NCI-H1436 (cell line): ENCODE measurements at regions not wholly inside any gene's neighbourhood (a gene's known extent, or its start where the extent isn't known, plus 50 kb on each side); places are given as distances from the start of the nearest gene placed in this dataset.
"Not testable (repeated sequence)": the region's sequence is repeated elsewhere in the genome, so short reads cannot be mapped to it uniquely, and the experiment has no call there.

Source experiments
- DNase-seq: peaks from one replicate; lab custom pipeline; 2025; lab: John Stamatoyannopoulos, UW

DNA sequence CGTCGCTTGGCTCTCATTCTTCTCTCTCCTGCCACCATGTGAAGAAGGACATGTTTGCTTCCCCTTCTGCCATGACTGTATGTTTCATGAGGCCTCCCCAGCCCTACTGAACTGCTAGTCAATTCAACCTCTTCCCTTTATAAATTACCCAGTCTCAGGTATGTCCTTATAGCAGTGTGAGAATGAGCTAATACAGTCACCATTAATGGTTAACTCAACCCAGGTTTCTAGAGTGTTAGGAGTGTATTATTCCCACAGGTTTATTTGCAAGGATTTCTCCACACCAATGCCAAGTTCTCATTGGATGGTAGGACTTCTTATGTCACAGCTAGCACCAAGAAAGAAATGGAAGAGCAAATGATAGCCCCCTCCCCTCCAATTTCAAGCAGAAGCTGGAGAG is 71.9 kb downstream of the DYNAP start:
- DNase-seq = no peak

DNA sequence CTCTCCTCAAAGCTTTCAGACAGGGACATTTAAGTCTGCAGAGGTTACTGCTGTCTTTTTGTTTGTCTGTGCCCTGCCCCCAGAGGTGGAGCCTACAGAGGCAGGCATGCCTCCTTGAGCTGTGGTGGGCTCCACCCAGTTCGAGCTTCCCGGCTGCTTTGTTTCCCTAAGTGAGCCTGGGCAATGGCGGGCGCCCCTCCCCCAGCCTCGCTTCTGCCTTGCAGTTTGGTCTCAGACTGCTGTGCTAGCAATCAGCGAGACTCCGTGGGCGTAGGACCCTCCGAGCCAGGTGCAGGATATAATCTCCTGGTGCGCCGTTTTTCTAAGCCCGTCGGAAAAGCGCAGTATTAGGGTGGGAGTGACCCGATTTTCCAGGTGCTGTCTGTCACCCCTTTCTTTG is 78.7 kb downstream of the DYNAP start:
- DNase-seq = not testable (repeated sequence)

DNA sequence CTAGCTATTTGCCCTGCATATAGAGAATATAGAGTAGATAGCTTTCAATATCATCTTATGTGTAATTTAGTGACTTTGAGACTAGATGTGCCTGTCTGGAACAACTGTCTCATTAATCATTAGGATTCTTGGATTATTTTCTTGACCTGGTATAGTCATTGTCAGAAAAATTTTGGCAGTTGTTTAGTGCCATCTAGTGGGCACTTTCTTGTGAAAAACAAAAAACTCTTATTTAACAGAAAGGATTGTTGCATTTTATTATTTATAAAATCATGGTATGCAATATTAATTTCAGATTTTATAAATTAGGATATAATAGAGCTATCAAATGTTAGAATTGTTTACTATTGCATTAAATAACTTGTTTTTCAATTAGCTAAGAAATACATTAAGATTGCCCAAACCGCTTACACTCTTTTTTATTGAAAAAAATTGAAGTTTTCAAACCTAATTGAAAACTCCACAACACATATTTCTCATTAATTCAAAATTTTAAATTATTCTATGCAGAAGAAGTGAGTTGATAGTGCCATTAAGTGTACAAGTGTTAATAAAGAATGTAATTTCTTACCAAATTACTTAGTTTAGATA is 80.3 kb downstream of the DYNAP start:
- peak; percentile 3 for DNase-seq

DNA sequence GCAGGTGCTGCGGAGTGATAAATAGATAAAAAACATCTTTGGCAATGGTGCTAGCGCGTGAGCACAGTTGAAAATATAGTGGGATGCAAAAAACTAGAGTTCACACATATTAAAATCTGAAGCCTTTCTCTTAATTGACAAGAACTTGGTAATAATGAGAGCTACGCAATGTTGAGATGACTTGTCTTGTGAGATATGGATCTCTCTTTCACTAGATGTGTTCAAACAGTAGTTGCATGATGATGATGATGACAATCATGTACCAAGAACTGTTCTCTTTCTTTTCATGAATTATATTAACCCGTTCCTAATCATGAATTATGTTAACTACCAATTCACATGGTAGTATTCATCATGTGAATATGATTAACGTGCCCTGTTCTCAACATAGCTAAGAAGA is 81.1 kb downstream of the DYNAP start:
- no peak for DNase-seq

DNA sequence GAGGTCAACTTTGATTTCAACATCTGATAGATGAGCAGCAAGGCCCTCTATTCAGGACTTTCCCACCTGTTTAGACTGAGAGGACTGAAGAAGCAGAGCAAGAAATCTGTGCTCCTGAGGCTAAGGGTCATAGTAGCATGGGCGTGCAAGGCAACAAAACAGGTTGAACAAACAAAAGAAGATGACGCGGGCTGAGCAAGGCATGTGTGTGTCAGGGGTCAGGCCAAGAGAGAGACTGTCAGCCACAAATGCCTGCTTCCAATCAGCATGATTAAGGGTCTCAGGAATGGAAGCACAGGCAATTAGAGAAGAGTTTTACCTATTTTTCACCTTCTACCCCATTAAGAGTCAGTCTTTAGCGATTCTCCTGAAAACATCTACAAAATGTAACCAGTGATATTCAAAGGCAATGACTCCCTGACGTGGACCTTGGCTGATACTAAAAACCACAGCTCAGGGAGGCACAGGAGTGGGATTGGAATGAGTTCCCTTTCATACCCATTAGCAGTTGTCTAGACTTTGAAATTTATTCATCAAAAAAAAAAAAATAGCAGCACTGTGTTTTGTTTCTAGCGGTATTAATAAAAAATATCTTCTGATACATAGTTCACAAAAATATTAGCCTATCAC is 81.9 kb downstream of the DYNAP start:
- DNase-seq = no peak

DNA sequence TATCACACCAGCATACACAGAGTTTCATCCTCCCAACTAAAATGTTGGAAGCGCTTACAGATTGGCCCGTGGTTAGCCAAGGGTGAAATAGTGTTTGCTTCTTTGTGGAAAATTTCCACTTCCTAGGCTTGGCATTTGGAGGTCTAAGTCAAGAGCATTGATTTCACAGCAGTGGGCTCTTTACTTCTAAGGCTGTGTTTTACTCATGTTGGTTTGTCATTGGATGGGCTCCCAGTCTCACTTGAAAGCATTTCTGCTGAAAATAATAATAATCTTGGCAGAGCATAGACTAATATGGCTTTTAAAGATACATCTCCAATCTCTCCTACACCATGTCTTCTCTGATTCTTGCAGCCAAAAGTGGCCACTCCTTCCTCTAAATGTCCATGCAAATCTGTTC is 82.9 kb downstream of the DYNAP start:
- DNase-seq = no peak

DNA sequence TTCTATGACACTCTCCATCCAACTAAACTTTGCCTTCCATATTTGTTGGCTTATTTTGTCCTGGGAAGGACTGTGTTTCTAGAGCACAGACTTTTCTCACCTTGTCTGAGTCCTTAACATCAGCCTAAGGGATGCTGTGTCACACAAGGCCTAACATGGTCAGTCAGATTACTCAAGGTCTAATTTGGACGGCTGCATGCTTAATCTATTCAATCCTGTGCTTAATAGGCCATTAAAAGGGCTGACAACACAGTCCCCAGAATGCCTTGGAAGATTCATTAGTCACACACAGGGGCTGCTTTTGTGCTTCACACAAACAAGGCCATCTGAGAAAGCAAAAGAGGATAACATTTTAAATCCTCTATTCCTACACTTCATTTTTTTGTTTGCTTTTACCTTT is 84.0 kb downstream of the DYNAP start:
- no peak for DNase-seq

DNA sequence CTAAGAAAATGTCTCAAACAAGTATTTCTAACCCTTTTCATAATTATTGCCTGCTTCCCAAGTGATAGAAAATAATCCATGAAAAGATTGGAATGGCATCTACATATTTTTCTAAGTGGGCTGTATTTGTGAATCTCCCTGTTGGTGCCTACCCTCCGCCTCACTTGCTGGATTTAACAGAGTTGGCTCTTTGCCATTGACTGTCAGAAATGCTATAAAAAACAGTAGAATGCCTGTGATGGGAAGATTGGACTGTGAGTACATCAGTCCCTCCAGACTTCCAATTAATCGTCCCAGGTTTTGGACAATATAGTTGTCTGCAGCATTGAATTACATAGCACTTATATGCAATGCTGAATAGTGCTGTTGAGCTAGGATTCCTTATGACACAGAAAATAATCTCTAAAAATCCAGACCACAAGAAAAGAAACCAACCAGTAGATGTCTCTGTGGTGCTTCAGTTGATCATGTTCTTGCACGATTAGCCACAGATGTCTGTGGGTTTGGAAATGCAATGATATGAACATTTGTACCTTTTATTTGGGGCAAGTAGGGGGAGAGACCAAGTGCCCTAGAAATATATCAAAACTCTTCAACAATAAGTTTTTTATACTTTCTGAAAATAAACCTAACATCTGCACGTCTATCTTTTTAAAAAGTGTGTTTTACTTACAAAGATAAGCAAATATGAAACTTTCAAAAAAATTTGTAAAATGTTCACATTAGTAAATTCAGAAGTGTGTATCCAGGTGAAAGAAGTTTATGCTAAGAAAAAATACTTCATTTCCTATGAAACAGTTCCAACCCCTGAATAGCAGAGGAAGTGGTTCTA is 88.5 kb downstream of the DYNAP start:
- DNase-seq = no peak

DNA sequence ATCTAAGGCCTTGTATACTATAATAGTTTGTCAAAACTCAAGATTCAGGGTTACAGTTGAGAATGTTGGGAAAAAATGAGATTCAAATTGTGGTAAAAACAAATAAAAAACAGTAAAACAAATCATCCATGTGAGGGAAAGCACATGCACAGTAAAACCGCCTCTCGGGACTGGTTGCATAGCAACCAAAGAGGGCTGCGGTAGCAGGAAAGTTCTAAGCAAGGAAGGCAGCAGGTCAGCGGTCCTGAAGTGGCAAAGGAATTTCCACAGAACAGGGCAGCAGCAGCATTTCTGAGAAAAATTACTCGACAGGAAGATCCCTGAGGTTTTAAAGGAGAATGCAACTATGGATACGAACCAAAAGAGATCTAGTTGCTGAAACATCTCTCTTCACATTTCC is 93.7 kb downstream of the DYNAP start:
- DNase-seq = no peak

DNA sequence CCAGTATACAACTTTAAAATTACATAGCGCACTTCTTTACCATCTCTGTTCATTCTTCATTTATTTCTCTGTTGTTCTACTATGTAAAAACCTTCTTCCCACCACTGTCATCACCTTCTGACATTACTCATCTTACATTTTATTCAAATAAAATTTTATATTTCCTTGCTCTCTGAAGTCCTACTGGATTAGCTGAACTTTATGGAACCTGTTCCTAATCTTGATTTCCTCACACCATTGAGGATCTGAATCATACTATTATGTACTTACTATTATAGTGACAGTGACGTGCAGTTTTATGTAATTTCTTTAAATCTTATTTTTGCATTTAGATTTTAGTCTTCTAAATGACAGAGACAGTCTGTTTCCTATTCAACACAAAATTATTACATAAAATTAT is 98.3 kb downstream of the DYNAP start:
- no peak for DNase-seq

DNA sequence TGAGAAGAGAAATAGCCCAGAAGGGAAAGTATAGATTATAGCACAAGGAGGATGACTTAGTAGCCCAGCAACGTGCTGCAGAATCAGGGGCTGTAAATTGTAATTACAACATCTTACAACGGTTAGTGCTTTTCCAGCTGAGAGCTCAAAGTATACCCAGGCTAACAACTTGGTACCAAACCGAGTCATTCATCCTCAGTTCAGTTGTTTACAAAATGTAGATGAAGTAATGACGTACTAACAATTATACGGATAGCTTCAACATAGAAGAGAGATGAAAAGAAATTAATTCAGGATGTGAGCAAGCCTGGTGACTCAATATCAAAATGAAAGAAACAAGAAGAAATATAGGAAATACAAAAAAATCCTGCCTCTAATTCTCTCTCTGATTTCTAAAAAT is 99.2 kb downstream of the DYNAP start:
- DNase-seq = no peak

DNA sequence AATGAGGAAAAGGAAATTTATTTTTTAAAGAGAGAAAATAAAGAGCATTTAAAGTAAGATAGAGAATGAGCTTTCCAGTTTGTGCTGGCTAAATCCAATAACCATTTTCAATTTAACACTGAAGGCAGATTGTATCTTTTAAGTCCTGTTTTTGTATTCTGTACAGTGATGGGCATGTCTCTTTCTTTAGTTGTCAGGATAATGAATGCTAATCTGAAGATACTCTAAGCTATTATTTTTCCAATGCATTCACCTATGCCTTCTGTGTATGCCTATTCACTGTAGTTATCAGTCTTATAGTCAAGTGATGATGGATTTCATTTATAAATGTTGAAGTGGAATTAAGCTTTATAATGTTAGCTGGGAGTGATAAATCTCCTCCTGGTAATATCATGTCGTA is 101.4 kb downstream of the DYNAP start:
- no peak for DNase-seq

DNA sequence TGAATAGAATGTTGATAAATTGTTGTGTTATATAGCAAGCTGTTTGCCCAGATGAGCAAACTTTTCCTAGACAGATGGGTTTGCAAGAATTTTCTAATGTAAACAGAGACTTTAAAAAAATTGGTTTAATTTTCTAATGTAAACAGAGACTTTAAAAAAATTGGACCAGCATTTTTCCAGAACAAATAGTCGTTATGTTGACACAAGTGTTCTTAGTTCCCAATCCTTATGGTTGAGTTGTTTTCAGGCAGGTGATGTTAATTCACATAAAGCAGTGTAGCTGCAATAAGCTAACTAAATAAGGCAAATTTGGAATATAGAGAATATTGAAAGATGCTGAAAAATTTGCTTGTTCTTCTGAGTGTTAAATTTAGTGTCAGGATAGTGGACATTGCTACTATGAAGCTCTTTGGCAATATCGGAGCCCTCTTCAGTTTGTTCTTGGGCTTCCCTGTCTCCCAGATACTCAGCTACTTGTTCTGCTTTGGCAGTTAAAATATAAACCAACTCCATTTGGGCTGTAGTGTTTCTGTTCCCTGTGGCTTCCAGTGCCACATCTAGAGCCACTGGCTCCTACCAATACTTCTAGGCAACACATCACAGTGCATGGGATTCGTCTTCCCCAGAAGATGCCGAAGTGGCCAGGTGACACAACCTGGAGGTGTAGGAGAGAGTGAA is 105.7 kb downstream of the DYNAP start:
- DNase-seq = no peak

DNA sequence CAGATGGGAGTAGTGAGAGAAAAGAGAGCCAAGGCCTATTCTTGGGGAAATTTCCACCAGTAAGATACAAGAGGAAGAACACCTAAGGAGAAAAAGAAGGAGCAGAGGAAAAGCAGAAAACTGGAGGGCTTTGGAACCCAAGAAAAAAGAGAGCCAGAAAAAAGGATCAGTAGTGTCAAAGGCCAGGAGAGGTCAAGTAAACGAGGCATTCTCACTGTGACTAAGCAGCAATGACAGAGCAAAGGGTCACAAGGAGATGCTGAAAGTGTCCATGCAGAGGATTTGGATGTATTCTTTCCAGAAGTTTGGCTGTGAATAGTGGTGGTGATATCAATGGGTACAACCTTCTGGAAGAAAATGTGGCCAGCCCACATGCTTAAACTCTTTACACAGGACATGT is 109.5 kb downstream of the DYNAP start:
- no peak for DNase-seq

DNA sequence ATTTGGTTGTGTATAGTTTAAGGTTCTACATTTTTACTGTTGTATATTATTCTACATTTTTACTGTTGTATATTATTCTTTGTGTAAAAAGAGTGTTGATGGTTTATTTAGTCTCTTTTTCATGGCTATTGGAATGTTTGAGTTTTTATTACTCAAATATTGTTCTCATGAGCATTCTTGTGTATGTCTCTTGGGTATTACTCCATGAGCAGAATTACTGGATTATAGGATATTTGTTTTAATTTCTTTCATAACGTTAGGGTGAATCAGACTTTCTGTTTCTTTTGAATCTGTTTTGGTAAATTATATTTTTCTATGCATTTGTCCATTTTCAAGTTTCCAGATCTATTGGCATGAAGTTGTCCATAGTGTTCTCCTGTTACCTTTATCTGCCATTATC is 111.6 kb downstream of the DYNAP start:
- no peak for DNase-seq

DNA sequence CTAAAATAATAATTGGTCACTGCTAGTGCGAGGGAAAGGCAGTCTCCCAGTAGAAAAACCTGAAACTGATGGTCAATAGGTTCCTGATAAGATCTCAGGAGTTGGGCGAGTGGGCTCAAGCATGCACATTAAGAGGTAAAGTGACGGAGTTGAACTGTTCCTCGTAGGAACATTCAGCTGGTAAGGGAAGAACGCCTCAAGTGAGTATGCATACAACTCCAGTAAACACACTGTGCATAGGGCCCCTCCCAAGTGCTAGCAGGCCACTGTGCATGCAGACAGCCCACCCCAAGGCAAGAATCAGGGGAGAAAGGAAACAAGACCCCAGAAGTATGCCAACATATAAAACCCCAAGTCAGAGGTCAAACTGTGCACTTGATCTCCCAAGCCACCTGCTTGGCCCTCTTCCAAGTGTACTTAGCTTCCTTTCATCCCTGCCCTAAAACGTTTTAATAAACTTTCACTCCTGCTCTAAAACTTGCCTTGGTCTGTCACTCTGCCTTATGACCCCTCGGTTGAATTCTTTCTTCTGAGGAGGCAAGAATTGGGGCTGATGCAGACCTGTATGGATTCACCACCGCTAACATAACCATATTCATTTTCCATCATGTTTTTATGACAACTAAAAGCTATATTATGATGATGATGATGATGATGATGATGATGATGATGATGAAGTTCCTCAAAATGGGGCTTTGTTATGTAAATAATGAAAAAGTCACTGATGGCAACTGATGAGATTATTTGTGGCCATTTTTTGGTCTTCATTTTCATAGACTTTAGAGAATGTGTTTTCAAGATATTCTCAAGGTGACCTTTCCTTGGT is 118.0 kb upstream of the RAB27B start:
- DNase-seq = no peak

DNA sequence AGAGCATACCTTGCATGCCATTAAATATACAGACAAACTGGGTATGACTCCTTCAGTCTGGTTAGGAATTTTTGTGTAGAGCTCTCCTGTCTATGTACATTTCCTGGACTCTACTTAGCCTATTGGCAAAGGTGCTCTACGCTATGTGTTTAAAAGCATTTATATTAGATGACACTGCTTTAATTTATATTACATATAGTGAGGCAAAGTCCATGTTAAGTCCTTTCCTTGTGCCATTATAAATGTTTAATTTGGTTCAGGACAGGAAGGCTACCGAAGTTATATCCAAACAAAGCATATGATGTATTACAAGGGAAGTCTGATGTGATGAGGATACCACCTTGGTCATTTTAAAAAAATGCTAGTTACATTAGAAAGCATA is 117.4 kb upstream of the RAB27B start:
- no peak for DNase-seq

DNA sequence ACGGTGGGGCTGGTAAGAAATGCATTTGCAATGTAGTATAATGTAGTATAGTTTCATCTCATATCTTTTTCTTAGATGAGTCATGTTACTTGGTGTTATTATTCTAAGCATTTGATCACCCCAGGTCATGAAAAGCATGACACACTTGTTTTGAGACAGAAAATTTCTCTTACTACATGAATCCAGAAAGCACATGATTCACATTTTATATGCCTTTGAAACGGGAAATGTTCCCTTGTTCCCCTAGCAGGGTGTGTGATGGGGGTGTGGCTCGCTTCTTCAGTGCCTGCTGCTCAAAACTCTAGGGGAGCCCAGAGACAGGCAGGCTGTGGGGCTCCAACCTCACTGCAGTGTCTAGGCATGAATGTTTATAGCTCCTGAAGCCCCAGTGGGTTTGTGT is 116.0 kb upstream of the RAB27B start:
- no peak for DNase-seq

DNA sequence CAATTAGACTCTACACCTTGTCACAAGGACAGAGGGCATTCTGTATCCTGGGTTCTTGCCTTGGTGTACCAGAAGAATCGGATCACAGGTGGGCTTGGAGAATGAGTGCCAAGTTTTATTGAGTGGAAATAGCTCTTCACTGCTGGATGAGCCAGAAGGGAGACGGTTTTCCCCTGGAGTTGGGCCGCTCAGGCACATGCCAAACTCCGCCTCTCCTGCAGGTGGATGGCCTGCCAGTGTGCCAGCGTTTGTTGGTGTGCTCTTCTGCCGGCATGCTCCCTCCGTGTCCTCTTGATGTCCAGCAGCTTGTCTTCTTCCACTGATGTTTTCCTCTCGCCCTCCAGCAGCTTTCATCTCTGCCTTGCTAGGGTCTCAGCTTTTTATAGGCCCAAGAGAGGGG is 115.5 kb upstream of the RAB27B start:
- no peak for DNase-seq

DNA sequence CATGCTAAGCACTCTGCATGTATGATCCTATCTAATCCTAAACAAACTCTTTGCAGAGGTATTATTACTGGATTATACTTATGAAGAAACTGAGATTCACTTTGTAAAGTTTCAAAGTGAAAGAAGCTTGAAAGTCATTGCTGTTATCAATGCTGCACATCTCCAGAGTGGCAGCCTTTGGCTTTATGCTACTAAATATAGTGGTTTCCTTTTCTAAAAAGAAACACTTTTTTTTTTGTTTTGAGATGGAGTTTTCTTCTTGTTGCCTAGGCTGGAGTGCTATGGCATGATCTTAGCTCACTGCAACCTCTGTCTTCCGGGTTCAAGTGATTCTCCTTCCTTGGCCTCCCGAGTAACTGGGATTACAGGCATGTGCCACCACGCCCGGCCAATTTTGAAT is 114.9 kb upstream of the RAB27B start:
- DNase-seq = no peak

DNA sequence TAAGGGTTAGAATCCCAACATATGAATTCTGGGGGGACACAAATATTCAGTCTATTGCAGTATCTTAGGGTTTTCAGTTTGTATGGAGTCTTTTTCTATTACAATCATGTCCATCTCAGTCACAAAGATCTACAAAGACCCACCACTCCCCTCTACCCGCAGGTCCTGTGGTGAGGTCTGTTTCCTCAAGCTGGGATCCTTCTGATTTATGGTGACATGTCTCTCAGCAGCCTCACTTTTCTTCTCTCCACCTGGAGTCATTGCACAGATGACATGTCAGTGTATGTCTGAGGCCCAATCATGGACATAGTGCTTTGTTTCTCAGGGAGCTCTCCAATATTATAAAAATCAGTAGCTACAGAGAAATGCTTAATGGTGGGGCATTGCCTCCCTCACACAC is 113.4 kb upstream of the RAB27B start:
- no peak for DNase-seq

DNA sequence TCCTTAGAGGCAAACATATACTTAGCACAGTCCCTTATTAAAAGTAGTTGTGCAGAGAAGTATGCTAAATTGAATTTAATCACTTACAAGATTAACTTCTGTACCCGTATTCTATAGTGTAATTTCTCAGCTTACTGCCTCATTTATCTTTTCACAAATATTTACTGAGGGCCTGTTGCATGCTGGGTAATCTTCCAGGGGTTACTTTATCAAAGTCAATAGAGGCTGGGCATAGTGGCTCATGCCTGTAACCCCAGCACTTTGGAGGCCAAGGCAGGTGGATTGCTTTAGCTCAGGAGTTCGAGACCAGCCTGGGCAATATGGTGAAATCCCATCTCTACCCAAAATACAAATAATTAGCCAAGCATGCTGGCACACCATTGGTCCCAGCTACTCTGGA is 111.7 kb upstream of the RAB27B start:
- DNase-seq = no peak
